BJ (cell line): ENCODE measurements at regions not wholly inside any gene's neighbourhood (a gene's known extent, or its start where the extent isn't known, plus 50 kb on each side); places are given as distances from the start of the nearest gene placed in this dataset.

Source experiments
- CTCF ChIA-PET: fragments of 350-600 bp; formaldehyde crosslinking; extraction: SDS; loops from one replicate; lab custom pipeline; 2021; ENCODE audit warnings: antibody characterized with exemption, inconsistent platforms; lab: Yijun Ruan, JAX
- POLR2A ChIA-PET: fragments of 300-600 bp; sonication (Branson Sonifier 250); formaldehyde crosslinking; extraction: SDS; loops from one replicate; lab custom pipeline; 2021; ENCODE audit warnings: antibody characterized with exemption; lab: Charles Lee
- DNase-seq: peaks from one replicate; pipeline ENCODE4 v3.0.0-alpha.2; 2011; ENCODE audit warnings: low read depth
- H3K27me3 ChIP-seq: 2 replicates; pipeline ENCODE4 v1.6.0; 2011; ENCODE audit warnings: low read length; ENCODE audit not compliant: control insufficient read depth, insufficient read depth
- H3K36me3 ChIP-seq: 2 replicates; pipeline ENCODE4 v1.5.1; 2011; ENCODE audit warnings: low read length; ENCODE audit not compliant: control insufficient read depth, insufficient read depth
- H3K4me3 ChIP-seq: 2 replicates; pipeline ENCODE4 v1.5.1; 2011; ENCODE audit warnings: low read depth, mild to moderate bottlenecking, control low read depth, low read length
- TF ChIP-seq, protein P1 (sequence below): IDR thresholded peaks from 2 replicates; pipeline ENCODE4 v1.5.1; 2011; ENCODE audit warnings: low read depth, mild to moderate bottlenecking, control low read depth, inconsistent platforms, low read length, moderate library complexity; ENCODE audit not compliant: insufficient read depth

DNA sequence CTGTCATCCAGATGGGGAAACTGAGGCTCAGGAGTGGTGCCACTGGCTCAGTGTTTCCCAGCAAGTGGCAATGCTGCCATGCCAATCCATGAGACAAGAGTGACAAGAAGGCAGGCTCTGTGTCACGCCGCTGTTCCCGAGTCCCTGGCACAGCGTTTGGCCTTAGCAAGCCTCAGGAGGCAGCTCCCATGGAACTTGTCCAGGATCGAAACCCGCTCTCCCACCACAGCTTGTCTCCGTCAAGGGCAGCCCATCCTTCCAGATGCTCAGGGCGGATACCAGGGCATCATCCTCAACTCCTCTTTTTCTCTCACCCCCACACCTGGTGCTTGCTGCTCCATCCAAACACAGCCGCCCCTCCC lies 110.6 kb upstream of the PTPN1 start:
- peaks cover 5% of the 10 kb centered on the region for H3K27me3 ChIP-seq
- CTCF ChIA-PET, result interaction anchor here (0.6 to 1.9 kb wide), 3 partner anchors 31 to 175 kb away, joined by 3 to 5 read pairs (median 5); no protein-coding TSS in a partner anchor
- POLR2A ChIA-PET, result no interaction called here
- TF ChIP-seq, protein P1, sequence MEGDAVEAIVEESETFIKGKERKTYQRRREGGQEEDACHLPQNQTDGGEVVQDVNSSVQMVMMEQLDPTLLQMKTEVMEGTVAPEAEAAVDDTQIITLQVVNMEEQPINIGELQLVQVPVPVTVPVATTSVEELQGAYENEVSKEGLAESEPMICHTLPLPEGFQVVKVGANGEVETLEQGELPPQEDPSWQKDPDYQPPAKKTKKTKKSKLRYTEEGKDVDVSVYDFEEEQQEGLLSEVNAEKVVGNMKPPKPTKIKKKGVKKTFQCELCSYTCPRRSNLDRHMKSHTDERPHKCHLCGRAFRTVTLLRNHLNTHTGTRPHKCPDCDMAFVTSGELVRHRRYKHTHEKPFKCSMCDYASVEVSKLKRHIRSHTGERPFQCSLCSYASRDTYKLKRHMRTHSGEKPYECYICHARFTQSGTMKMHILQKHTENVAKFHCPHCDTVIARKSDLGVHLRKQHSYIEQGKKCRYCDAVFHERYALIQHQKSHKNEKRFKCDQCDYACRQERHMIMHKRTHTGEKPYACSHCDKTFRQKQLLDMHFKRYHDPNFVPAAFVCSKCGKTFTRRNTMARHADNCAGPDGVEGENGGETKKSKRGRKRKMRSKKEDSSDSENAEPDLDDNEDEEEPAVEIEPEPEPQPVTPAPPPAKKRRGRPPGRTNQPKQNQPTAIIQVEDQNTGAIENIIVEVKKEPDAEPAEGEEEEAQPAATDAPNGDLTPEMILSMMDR, result no peak
- DNase-seq, result no peak
- no peaks in the 10 kb centered on the region for H3K36me3 ChIP-seq
- H3K4me3 ChIP-seq, result no peak overlapping the region

GRCh38 chr20:50399917-50400704 lies 110.1 kb upstream of the PTPN1 start:
- CTCF ChIA-PET, result interaction anchor here (0.6 to 1.9 kb wide), 3 partner anchors 32 to 176 kb away, joined by 3 to 5 read pairs (median 5); no protein-coding TSS in a partner anchor
- Histone ChIP-seq H3K4me3 (no peak overlapping the region), H3K36me3 (no peaks in the 10 kb centered on the region), H3K27me3 (peaks cover 6% of the 10 kb centered on the region)
- TF ChIP-seq, protein P1, result no peak
- POLR2A ChIA-PET, result no interaction called here
- no peak for DNase-seq

DNA sequence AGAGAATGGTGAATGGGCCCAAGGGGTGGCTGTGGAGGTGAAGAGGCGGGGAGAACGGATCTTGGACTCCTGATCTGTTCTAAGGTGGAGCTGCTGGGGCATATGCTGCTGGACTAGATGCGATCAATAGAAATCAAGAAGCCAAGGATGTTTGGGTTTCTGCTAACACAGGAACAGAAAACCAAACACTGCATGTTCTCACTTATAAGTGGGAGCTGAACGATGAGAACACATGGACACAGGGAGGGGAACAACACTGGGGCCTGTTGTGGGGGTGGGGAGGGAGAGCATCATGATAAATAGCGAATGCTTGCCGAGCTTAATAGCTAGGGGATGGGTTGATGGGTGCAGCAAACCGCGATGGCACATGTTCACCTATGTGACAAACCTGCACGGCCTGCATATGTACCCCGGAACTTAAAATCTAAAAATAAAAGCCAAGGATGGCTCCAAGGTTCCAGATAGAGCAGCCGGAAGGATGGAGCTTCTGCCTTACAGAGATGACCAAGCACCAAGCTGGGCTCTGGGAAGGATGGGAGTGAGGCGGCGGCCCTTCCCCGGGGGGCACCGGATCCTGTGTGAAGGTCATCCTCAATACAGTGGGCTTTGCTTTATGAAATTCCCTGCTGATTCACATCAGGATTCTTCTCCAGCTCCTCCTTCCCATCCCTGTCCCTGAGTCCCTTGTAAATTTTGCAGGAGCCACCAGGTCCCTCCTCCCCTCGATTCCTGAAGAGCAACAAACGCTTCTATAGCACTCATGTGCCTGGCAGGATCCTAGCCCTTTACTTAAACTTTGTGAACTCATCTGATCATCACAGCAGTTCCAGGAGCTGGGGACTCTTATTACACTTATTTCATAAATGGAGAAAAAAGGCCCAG lies 109.2 kb upstream of the PTPN1 start:
- no peak overlapping the region for H3K4me3 ChIP-seq
- TF ChIP-seq, protein P1, result no peak
- CTCF ChIA-PET, result interaction anchor here (1.9 kb wide), 1 partner anchor 63 kb away, joined by 5 read pairs; no protein-coding TSS in a partner anchor
- no peaks in the 10 kb centered on the region for H3K36me3 ChIP-seq
- DNase-seq, result no peak
- POLR2A ChIA-PET, result no interaction called here
- H3K27me3 ChIP-seq, result peaks cover 6% of the 10 kb centered on the region

DNA sequence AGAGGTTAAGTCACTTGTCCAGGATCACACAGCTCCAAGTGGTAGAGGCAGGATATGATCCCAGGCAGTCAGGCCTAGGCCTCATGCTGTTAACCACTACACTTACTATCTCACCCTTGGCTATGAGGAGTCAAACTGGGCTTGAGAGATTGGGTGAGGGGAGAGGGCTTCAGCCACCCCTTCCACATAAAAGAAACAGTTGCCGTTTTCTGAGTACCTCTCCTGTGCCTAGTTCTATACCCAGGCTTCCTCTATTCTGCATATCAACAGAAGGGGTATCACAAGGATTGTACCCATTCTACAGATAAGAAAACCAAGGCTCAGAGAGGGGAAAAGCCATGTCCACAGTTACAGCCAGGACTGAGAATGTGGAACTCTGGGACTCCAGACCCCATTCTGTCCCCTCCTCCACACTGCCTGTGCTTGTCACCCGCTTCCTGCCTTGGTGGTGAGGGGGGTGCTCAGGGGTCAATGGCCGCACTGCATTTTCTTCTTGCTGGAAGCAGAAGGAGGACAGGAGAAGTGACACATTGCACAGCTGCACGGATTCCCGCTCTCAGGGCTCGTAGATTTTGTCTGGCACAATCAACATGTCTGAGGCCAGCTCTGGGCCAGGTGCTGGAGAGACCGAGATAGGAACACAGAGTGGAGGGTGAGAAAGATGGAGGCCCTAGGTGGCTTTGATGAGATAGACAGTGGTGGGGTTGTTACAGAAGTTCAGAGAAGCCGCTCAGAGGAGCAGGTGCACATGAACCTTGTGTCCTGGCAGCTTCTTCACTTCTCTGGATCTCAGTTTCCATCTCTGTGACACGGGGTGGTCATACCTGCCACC lies 108.4 kb upstream of the PTPN1 start:
- ChIA-PET CTCF (interaction anchor here (1.3 kb wide), 1 partner anchor 59 kb away, joined by 3 read pairs; no protein-coding TSS in a partner anchor), POLR2A (no interaction called here)
- TF ChIP-seq, protein P1, result no peak
- Histone ChIP-seq H3K4me3 (no peak overlapping the region), H3K27me3 (peaks cover 6% of the 10 kb centered on the region), H3K36me3 (no peaks in the 10 kb centered on the region)
- no peak for DNase-seq
